ENCODE measurements at regions not wholly inside any gene's neighbourhood (a gene's known extent, or its start where the extent isn't known, plus 50 kb on each side); places are given as distances from the start of the nearest gene placed in this dataset.

DNA sequence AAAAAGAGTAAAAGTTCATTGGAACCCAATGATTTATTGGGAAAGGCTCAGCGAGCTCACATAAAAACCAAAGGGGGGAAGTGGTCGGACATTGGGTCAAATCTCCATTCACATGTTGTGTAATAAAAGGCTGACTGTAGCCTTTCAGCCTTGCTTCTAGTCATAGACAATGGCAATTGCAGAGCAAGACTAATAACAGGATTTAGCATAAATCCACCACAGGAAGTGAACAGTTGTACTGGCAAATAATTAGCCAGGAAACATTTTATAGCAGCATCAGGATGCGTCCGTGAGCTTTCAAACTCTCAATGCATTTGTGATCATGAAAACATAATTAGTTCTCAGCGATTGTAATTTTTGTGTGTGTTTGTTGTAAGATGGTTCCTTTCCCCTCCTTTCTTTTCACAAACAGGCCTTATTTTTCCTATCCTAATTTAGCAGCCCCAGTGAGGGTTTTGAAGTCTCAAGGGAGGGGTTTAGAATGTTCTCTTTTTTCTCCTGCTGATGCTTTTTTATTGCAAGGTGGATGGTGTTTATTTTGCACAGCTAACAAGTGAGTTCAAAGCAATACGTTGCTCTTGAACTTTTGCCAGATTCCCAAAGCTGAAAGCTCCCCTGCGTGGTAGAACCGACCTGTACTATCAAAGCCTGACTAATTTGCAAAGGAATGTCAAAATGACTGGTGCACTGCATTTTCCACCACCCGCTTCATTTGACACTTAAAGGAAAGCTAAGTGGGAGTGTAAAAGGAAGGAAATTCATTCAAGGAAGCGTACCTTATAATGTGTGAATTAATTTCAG, 105.6 kb downstream of the SPRY2 start:
- no peak for DNase-seq

DNA sequence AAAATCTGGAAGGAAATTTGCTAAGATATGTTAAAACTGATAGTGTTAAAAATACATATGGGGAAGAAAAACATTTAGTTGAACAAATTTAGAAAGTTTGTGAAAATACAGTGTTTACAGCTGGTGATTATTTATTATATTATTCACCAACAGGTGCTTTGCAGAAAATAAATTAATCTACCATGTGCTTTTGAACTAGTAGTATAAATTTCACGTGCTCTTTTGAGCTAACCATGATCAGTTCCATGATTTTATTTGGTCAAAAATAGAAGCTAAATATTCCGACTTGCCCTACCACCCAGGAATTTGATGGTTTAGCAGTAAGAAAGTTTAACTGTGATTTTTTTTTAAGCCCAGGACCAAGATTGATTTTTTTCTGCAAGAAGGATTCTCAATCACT, 113.3 kb downstream of the SPRY2 start:
- no peak for DNase-seq

DNA sequence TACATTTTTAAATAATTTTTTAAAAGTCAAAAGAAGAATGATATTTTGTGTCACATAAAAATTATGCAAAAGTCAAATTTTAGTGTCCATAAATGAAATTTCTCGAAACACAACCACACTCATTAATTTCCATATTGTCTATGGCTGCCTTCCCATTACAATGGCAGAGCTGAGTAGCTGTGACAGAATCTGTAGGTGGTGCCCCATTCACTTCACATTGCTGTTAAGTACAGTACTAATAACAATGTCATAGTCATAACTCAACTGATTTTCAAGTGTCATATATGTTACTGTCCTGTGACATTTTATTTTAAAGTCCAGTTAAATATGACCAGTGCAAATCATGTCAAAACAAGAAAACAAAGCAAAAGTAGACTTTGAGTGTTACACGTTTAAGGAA, 114.3 kb downstream of the SPRY2 start:
- DNase-seq = no peak

DNA sequence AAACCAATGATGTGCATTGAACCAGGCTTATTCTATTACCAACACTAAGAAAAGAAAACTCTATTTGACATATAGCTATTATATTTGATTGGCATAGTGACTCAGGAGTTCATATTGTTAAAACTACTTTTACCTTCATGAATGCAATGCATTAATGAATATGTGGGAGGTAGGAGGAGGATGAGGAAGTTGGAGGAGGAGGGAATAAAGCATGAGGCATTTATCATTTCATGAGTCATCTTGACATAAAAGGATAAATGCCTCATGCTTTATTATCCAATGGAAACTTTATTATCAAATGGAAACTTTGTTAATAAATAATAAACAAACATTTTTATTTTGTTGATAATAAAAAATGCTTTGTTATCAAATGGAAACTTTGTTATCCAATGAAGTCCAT, 116.5 kb downstream of the SPRY2 start:
- no peak for DNase-seq

DNA sequence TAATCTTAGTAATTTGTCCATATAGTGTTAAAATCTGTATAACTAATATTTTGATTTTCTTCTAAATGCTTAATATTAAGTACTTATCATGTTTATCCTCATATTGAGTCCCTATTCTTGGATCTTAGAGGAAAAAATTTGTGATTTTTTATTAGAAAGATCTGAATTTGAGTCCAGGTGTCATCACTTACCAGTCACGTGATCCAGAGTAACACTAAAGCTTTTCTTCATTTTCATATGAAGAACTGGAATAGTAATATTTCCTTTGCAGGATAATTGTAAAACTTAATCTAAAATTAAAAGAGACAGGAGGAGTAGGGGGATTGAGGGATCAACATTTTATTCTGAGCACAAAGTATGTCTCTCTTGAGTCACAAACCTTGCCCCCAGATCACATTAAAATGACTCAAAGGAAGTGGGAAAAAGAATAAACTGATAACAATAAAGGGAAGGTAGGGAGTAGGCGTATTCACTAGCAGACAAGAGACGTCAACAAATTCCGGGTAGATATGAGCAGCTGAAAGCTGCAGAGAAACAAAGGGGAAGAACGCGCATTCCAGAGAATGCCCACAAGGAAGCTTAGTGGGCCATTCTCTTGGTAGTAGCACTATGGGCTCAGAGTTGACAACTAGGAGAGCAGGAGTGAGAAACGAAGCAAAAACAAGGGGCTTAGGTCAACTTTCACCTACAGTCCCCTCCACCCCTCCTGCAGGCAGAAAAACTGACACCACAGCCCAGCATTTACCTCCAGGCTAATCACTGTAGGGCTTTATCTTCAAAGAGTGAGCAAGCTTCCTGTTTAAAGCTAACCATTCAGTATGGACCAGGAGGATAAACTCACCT, 123.1 kb downstream of the SPRY2 start:
- no peak for DNase-seq

DNA sequence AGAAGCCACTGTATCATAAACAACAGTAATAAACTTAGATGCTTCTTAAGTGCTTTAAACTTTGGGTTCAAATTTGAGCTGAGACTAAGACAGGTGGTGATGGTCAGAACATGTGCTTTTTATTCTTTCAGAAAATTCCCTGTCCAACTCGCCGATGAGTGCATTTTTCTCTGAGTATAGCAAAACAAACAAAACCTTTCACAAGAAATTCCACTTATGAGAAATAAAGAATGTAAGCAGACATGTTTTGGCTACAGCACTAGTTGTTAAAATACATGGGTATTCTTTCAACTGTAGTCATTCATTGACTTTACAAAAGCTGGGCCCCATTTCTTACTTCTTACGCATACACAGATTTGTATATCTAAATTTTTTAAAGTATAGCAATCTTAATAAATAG, 125.6 kb downstream of the SPRY2 start:
- no peak for DNase-seq

DNA sequence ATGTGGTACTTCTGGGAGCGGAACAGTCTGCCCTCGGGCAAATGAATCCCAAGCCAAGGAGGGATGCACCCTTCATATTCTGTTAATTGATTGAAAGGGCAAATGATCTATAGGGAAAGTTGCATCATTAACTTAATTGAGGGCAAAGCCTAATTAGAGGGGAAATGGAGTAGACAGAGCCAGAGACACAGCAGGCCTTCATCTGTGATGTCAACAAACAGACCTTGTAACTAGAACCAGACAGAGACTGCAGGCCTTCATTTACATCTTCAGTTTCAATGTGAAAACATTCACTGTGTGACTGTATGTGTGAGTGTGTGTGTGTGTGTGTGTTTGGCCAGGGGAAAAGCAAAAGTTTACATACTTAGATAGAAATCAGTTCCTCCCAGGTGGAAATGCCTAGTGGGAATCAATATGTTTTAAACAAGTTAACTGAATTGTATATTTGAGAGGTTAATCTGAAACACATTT, 126.4 kb downstream of the SPRY2 start:
- DNase-seq = no peak

DNA sequence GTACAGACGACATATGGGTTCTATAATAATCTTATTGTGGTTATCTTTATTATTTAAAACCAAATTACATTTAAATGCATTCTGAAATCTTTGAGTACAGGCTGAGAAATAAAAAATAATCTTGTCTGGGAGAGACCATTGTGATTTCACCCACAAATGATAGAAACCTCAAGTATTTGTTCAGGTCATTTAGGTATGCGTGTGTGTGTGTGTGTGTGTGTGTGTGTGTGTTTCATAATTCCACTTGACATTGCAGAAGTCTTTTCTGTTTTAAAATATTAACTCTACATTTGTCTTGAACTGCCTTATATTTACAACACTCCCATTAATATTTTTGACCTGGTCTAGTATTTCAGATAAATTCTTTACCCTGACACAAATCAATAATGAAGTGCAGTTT, 126.9 kb downstream of the SPRY2 start:
- no peak for DNase-seq

DNA sequence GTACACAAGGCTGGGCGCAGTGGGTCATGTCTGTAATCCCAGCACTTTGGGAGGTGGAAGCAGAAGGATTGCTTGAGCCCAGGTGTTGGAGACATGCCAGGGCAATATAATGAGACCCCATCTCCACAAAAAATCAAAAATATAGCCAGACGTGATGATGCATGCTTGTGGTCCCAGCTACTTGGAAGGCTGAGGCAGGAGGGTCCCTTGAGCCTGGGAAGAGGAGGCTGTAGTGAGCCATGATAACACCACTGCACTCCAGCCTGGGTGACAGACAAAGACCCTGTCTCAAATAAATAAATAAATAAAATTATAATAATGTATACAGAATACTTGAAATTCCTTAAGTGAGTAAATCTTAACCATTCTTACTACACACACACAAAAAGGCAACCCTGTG, 127.7 kb downstream of the SPRY2 start:
- no peak for DNase-seq

DNA sequence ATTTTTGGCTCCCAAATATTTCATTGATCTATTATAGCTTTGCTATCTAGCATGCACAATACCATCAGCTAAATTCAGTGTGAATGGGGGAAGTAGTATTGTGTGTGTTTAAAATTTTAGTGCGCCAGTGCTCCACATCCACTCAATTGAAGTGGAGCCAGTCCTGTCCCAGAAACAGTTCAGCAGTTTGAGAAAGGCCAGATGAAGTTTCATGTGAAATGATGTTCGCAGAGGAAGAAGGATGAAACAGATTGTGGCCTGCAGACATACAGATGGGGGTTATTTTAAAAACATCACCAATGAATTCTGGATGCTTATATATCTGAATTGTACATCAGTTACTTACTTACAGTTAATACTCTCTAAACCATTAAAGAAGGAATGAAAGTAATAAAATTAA, 129.4 kb downstream of the SPRY2 start:
- no peak for DNase-seq

DNA sequence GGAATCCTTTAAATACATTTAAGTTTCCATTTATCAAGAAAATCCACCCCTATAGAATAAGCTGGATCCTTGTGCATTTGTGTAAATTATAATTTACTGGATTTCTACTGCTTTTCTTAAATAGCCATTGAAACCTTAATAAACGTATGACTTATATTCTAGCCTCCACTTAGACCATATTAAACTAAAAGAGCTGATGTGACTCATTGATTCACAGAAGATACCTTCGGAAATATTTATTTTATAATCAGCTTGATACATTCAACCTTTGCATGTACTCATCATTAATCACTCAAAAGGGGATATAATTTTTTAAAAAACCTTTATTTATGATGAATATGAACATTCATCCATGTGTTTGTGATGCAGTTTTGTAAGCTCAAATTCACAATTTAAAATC, 136.3 kb downstream of the SPRY2 start:
- DNase-seq = no peak

DNA sequence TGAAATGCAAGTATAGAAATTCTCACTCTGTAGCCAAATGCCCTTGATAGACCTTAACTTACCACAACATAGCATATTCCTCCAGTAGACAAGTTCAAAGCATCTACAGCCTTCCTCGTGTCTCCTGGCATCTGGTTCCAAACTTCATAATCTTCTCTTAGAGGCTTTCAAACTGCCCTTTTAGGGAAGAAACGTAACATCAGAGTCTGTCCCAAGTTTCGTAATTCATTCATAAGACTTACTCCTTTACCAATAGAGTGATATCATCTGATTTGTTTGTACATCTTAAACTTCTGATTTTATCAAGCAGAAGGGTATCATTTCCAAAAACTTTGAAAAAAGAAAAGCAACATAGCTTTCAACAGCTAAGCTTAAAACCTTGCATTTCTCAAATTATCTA, 137.4 kb downstream of the SPRY2 start:
- DNase-seq = no peak

DNA sequence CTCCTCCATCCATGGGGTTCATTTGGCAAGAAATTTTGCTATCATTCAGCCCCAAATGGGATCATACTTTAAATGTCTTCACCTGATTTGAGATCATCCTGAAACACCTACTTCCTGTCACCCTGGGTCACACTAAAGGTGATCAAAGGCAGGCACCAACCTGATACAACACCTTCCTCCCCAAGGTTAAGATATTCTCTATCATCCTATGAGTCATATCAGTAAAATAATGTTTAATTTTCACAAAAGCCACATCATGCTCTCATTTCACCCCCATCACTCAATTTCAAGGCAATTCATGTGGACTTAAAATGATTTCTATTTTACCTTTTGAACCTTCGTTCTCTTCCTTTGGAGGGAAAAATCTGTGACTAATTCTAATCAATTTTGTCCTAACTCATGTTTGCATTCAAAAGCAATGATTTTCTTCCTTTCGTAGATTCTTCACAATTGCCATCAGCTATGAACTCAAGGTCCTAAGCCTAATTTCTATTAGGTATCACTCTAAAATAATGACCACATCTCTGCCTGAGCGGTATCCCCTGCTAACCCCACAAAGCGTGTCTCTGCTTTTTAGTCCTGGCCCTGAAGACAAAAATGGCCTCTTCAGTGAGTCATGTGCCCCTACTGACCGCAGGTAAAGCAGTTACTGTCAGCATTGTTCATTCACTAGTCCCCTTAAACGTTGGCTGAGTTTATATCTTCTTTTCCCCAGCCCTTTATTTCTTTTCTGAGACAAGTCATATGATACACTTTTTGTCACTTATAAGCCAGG, 139.0 kb downstream of the SPRY2 start:
- no peak for DNase-seq

DNA sequence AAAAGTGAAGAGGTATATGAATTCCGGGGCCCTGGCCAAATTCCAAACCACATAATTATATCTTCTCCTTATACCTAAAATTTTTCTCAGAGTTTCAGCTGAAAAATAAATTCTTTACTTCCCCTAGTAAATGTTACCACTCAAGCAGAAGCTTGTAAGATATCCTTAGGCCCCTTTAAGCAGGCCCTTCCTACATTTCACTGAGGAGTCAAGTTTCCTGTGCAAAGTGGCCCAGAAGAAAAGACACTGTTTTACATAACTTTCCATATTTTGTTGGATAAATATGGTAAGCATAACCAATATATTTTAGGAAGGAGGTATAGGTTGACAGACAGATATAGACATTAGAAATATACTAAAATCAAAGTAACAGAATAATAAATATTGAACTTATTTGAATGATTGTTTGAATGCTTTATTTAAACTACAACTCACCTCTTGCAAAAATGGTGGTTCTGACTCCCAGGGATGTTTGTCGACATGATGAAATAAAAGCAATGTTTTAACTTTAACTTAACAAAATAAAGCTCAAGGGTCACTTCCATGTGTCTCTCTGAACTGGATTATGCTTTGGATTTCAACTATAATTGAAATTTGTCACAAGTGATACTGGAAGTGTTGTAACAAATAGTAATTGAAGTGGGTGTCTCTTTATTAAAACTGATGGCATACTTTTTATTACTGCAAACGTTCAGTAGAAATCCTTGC, 141.2 kb downstream of the SPRY2 start:
- no peak for DNase-seq

DNA sequence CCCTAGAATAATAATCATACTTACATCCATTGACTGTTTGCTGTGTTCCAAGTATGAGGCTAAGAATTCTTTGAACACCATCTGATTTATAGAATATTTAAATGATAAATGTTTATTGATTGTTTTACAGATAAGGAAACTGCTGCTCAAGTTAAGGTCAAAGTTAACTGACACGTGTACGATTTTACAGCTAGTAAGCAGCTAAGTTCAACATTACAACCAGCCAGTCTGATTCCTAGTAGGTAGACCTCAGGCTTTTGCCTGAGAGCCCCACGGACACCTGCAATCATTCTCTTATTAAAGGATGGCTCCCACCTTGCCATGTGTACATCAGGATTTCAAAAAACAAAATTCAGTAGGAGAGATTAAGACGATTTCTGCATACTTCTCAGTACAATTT, 141.9 kb downstream of the SPRY2 start:
- DNase-seq = no peak

DNA sequence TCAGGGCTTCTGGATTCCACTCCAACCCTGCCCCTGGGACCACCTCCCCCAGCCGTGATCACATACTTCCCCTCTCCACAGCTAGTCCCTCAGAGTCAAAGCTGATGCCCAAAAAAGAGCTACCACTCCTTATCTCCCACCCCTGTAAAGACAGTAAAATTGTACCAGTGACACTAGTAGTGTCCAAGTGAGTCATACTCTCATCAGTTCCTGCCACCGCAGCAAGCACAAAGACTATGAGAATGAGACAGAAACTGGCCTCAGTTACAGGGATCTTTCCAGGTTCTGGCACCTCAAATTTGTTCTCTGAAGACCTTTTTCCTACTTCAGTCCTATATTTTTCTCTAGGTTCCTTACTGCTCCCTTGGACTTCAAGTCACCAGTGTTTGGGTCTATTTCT, 144.2 kb downstream of the SPRY2 start:
- no peak for DNase-seq

DNA sequence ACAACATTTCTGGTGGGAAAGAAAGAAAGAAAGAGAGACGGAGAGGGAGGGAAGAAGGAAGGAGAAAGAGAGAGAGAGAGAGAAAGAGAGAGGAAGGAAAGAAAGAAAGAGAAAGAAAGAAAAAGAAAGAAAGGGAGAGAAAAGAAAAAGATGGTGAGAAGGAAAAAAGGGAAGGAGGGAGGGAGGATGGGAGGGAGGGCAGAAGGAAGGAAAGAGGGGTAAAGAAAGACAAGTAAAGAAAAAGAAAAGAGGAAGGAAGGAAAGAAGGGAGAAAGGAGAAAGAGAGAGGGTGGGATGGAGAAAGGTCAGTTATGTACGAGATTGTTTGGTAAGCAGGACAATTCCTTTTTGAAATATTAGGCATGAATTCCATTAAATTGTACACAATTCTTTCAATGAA, 145.3 kb downstream of the SPRY2 start:
- no peak for DNase-seq

DNA sequence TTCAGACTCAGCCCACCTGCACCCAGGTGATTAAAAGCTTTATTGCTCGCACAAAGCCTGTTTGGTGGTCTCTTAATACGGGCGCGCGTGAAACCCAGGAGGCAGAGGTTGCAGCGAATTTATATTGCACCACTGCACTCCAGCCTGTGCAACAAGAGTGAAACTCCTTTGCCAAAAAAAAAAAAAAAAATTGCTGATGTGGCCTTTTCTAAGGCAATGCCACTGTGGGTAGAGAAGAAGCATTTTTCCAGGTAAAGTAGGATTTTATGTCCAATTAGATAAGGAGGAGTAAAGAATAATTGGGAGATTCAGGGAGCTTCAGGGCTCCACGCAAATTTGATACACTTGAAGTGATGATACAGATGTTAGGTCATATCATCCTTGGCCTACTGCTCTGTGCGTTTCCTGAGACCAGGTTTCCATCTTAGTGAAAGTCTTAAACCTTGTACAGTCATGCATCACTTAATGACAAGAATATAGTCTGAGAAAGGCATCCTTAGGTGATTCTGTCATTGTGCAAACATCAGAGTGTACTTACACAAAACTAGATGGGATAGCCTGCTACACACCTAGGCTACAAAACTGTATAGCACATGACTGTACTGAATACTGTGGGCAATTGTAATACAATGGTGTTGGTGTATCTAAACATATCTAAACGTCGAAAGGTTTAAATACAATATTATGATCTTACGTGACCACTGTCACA, 150.9 kb downstream of the SPRY2 start:
- DNase-seq = no peak

DNA sequence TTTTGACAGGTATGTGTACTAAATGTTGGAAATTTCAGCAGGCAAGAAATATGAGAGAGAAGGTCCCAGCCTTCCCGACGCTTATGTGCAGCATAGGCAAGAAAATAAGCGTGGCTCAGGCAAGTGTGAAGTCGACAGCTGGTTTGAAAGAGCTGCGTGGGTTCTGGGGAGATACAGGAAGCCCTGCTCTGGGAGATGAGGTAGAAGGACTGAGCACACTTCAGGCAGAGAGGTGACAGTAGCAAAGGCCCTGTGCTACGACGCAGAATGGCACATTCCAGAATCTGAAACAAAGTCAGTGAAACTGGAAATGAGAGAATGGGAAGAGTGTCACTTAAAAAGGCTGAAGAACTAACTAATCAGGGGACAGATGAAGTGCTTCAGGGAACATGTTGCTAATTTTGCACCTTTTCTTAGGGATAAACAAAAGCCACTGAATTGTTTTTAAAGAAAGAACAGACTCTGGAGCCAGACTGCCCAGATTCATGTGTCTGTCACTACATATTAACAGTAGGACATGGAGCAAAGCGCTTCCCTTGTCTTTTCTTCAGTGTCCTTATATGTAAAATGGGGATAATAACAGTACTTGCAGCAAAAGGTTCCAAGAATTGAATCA, 160.1 kb downstream of the SPRY2 start:
- DNase-seq = no peak

DNA sequence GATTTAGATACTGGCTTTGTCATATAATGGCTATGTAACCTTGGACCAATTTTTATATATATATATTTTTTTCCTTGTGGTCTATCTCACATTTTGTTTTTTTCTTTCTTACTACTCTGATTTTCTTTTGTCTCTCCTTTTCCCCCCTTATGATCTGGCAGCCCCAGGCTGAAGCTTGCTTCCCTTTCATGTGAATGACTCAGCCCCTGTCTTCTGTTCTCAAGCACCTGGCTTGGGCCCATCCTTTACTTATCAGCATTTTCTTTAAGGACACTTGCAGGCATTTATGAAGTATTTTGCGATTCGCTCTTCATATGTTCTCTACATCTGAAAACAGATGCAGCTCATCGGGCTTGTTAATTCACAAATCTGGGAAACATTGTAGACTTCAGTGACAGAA, 163.6 kb downstream of the SPRY2 start:
- DNase-seq = no peak

DNA sequence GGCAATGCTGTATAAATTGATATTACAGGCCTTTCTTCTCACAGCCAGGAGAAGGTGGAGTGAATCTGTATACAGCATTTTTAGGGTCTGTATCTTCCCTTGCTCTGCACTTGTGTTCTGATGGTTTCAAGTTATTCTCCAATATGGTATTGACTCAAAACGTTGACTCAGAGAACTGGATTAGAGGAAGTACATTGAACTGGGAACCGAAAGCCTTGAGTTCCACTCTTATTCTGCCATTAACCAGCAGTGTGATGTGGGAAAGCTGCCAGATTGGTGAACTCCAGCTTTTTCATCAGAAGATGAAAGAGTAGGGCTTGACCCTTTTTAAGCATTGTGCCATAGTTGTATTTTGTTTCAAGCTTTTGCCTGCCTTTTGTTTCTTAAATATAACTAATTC, 167.7 kb downstream of the SPRY2 start:
- no peak for DNase-seq

DNA sequence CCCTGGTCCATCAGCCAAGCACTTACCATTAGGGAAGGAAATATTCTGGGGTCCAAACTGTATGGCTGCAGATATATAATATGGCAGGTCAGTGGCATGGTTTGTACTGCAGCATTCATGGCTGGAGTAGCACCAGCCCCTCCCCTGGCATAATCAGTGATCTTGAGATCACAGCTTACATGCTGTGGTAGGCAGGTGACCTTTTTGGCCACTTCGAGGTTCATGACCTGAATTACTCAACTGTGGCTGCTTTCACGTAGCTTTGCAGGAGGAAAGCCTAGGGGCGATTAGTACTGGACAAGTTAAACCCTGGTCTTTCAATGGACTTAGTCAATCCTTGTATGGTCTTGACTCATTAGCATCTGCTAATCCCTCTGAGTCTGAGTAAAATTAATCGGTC, 169.8 kb downstream of the SPRY2 start:
- no peak for DNase-seq

All from right forelimb (tissue), 1 donor.